ENCODE measurements at regions not wholly inside any gene's neighbourhood (a gene's known extent, or its start where the extent isn't known, plus 50 kb on each side); places are given as distances from the start of the nearest gene placed in this dataset.

- Histone ChIP-seq H3K4me3 (ENCODE audit: low read depth, low read length) (no peak overlapping the region), H3K9me3 (no peaks in the 10 kb centered on the region), H3K27me3 (replicated peaks; ENCODE audit: control insufficient read depth, insufficient read depth, low read length) (no peaks in the 10 kb centered on the region), H3K4me1 (no peaks in the 10 kb centered on the region), H3K36me3 (ENCODE audit: control insufficient read depth, insufficient read depth, low read length) (no peaks in the 10 kb centered on the region)
- no peak for TF ChIP-seq CTCF (IDR thresholded peaks at IDR 0.05; ENCODE audit: insufficient read depth in 1 of 2, low read depth in 1 of 2, low read length in 1 of 2, severe bottlenecking in 1 of 2, unreplicated experiment in 1 of 2)
- DNase-seq = no peak
- H3K36me3 Mint-ChIP-seq (ENCODE audit: insufficient read depth, unreplicated experiment) = no peaks in the 10 kb centered on the region
- POLR2A ChIA-PET = no interaction called here
- no peak overlapping the region for H3K4me3 Mint-ChIP-seq (ENCODE audit: unreplicated experiment)
- H3K27ac Mint-ChIP-seq (ENCODE audit: unreplicated experiment) = no peak overlapping the region
- H3K27me3 Mint-ChIP-seq (ENCODE audit: insufficient read depth, unreplicated experiment) = peaks cover 2% of the 10 kb centered on the region
- no peaks in the 10 kb centered on the region for H3K9me3 Mint-ChIP-seq (ENCODE audit: unreplicated experiment)
- intact Hi-C loops (cut with micrococcal nuclease; ENCODE audit: unreplicated experiment) = no loop called here
- CTCF ChIA-PET = no interaction called here
- no peaks in the 10 kb centered on the region for H3K4me1 Mint-ChIP-seq (ENCODE audit: low read depth, unreplicated experiment)
- no TSS peak for BruUV-seq (replicated peaks)
Measured at GRCh38 chr18:41864216-41864615, 90.8 kb upstream of the PIK3C3 start.

GRCh38 chr18:41862921-41863320 is 92.1 kb upstream of the PIK3C3 start:
- Mint-ChIP-seq H3K9me3 (ENCODE audit: unreplicated experiment) (no peaks in the 10 kb centered on the region), H3K27me3 (ENCODE audit: insufficient read depth, unreplicated experiment) (peaks cover 2% of the 10 kb centered on the region), H3K36me3 (ENCODE audit: insufficient read depth, unreplicated experiment) (no peaks in the 10 kb centered on the region), H3K4me3 (ENCODE audit: unreplicated experiment) (no peak overlapping the region), H3K4me1 (ENCODE audit: low read depth, unreplicated experiment) (no peaks in the 10 kb centered on the region), H3K27ac (ENCODE audit: unreplicated experiment) (no peak overlapping the region)
- intact Hi-C loops (cut with micrococcal nuclease; ENCODE audit: unreplicated experiment) = no loop called here
- Histone ChIP-seq H3K9me3 (no peaks in the 10 kb centered on the region), H3K36me3 (ENCODE audit: control insufficient read depth, insufficient read depth, low read length) (no peaks in the 10 kb centered on the region), H3K4me1 (no peaks in the 10 kb centered on the region), H3K4me3 (ENCODE audit: low read depth, low read length) (no peak overlapping the region), H3K27me3 (replicated peaks; ENCODE audit: control insufficient read depth, insufficient read depth, low read length) (no peaks in the 10 kb centered on the region)
- POLR2A ChIA-PET = no interaction called here
- no TSS peak for BruUV-seq (replicated peaks)
- DNase-seq = no peak
- TF ChIP-seq CTCF (IDR thresholded peaks at IDR 0.05; ENCODE audit: insufficient read depth in 1 of 2, low read depth in 1 of 2, low read length in 1 of 2, severe bottlenecking in 1 of 2, unreplicated experiment in 1 of 2) = no peak
- CTCF ChIA-PET = no interaction called here

- CTCF ChIA-PET = no interaction called here
- no peaks in the 10 kb centered on the region for H3K9me3 Mint-ChIP-seq (ENCODE audit: unreplicated experiment)
- POLR2A ChIA-PET = no interaction called here
- no peak for DNase-seq
- no peak overlapping the region for H3K4me3 Mint-ChIP-seq (ENCODE audit: unreplicated experiment)
- no peaks in the 10 kb centered on the region for H3K9me3 ChIP-seq
- no peaks in the 10 kb centered on the region for H3K27me3 ChIP-seq (replicated peaks; ENCODE audit: control insufficient read depth, insufficient read depth, low read length)
- intact Hi-C loops (cut with micrococcal nuclease; ENCODE audit: unreplicated experiment) = no loop called here
- H3K4me1 ChIP-seq = no peaks in the 10 kb centered on the region
- H3K27me3 Mint-ChIP-seq (ENCODE audit: insufficient read depth, unreplicated experiment) = peaks cover 2% of the 10 kb centered on the region
- BruUV-seq (replicated peaks) = no TSS peak
- H3K4me1 Mint-ChIP-seq (ENCODE audit: low read depth, unreplicated experiment) = no peaks in the 10 kb centered on the region
- no peaks in the 10 kb centered on the region for H3K36me3 ChIP-seq (ENCODE audit: control insufficient read depth, insufficient read depth, low read length)
- no peaks in the 10 kb centered on the region for H3K36me3 Mint-ChIP-seq (ENCODE audit: insufficient read depth, unreplicated experiment)
- no peak overlapping the region for H3K4me3 ChIP-seq (ENCODE audit: low read depth, low read length)
- no peak overlapping the region for H3K27ac Mint-ChIP-seq (ENCODE audit: unreplicated experiment)
- no peak for TF ChIP-seq CTCF (IDR thresholded peaks at IDR 0.05; ENCODE audit: insufficient read depth in 1 of 2, low read depth in 1 of 2, low read length in 1 of 2, severe bottlenecking in 1 of 2, unreplicated experiment in 1 of 2)
Measured at GRCh38 chr18:41860987-41861386, 94.0 kb upstream of the PIK3C3 start.

Data from Caco-2 (cell line).